DND-41 (cell line): ENCODE measurements at regions not wholly inside any gene's neighbourhood (a gene's known extent, or its start where the extent isn't known, plus 50 kb on each side); places are given as distances from the start of the nearest gene placed in this dataset.

Experiments
- ATAC-seq: fragments of 200-7000 bp; cut with Tn5 transposase; 3 replicates; pipeline ENCODE4 v1.9.1; 2021; ENCODE audit warnings: low read depth; ENCODE audit not compliant: insufficient read depth
- DNase-seq: peaks from one replicate; pipeline ENCODE4 v3.0.0-alpha.2; 2020
- H2AFZ ChIP-seq: 2 replicates; pipeline ENCODE4 v1.6.0; 2012; ENCODE audit warnings: low read depth, low read length
- H3K27ac ChIP-seq: 2 replicates; pipeline ENCODE4 v1.5.1; 2012; ENCODE audit warnings: low read length, inconsistent platforms
- H3K27me3 ChIP-seq: fragments of 200-600 bp; sonication (generic); 2 replicates; pipeline ENCODE4 v1.6.0; 2012; ENCODE audit warnings: low read length, mild to moderate bottlenecking, inconsistent platforms; ENCODE audit not compliant: insufficient read depth, poor library complexity
- H3K36me3 ChIP-seq: 2 replicates; pipeline ENCODE4 v1.5.1; 2012; ENCODE audit warnings: low read length, inconsistent platforms; ENCODE audit not compliant: insufficient read depth
- H3K4me1 ChIP-seq: 2 replicates; pipeline ENCODE4 v1.5.1; 2012; ENCODE audit warnings: mild to moderate bottlenecking, low read length; ENCODE audit not compliant: insufficient read depth
- H3K4me2 ChIP-seq: 2 replicates; pipeline ENCODE4 v1.6.0; 2012; ENCODE audit warnings: mild to moderate bottlenecking, moderate library complexity, low read length, inconsistent platforms; ENCODE audit not compliant: insufficient read depth
- H3K4me3 ChIP-seq, 2 experiments: fragments of 200-600 bp in 1 of 2; shearing (Covaris generic) in 1 of 2; 2 replicates each; pipeline ENCODE4 v1.5.1; 2012 to 2016; ENCODE audit warnings: inconsistent platforms in 2 of 2, low read length in 2 of 2, mild to moderate bottlenecking in 2 of 2, low read depth in 1 of 2, moderate library complexity in 1 of 2
- H3K79me2 ChIP-seq: 2 replicates; pipeline ENCODE4 v1.6.0; 2012; ENCODE audit warnings: low read length, inconsistent platforms; ENCODE audit not compliant: insufficient read depth
- H3K9ac ChIP-seq: 2 replicates; pipeline ENCODE4 v1.6.0; 2012; ENCODE audit warnings: low read depth, mild to moderate bottlenecking, inconsistent platforms, low read length, moderate library complexity
- H3K9me3 ChIP-seq: 2 replicates; pipeline ENCODE4 v1.5.1; 2012; ENCODE audit warnings: low read length, moderate library complexity, mild to moderate bottlenecking, inconsistent platforms; ENCODE audit not compliant: insufficient read depth, severe bottlenecking
- H4K20me1 ChIP-seq: 2 replicates; pipeline ENCODE4 v1.6.0; 2012; ENCODE audit warnings: low read length; ENCODE audit not compliant: insufficient read depth
- CTCF ChIP-seq: IDR thresholded peaks from 2 replicates; pipeline ENCODE4 v1.5.1; 2012; ENCODE audit warnings: borderline replicate concordance, low read length, moderate library complexity, mild to moderate bottlenecking; ENCODE audit not compliant: poor library complexity, severe bottlenecking; ENCODE audit errors: extremely low read depth
- EZH2 ChIP-seq: IDR thresholded peaks from 3 replicates; pipeline ENCODE4 v1.6.1; 2012; ENCODE audit warnings: borderline replicate concordance, low read depth, mild to moderate bottlenecking, moderate library complexity, low read length, inconsistent platforms; ENCODE audit not compliant: severe bottlenecking

GRCh38 chr5:174192901-174193300 is 147.4 kb downstream of the NSG2 start:
- Histone ChIP-seq H3K79me2 (no peaks in the 10 kb centered on the region), H3K4me1 (no peaks in the 10 kb centered on the region), H4K20me1 (no peaks in the 10 kb centered on the region), H3K27ac (no peak overlapping the region), H3K9ac (no peak overlapping the region), H3K4me2 (no peak overlapping the region), H2AFZ (no peak overlapping the region), H3K36me3 (no peaks in the 10 kb centered on the region), H3K4me3 (no peak overlapping the region), H3K27me3 (peaks cover 12% of the 10 kb centered on the region), H3K9me3 (no peaks in the 10 kb centered on the region)
- ATAC-seq = no peak
- DNase-seq = no peak
- no peak for TF ChIP-seq EZH2
- TF ChIP-seq CTCF = no peak

GRCh38 chr5:174195517-174195916 is 150.0 kb downstream of the NSG2 start:
- Histone ChIP-seq H3K79me2 (no peaks in the 10 kb centered on the region), H3K4me1 (no peaks in the 10 kb centered on the region), H3K9me3 (no peaks in the 10 kb centered on the region), H3K36me3 (no peaks in the 10 kb centered on the region), H2AFZ (no peak overlapping the region), H3K27ac (no peak overlapping the region), H3K9ac (no peak overlapping the region), H3K27me3 (no peaks in the 10 kb centered on the region), H4K20me1 (no peaks in the 10 kb centered on the region), H3K4me2 (no peak overlapping the region), H3K4me3 (no peak overlapping the region)
- ATAC-seq (no peak), DNase-seq (no peak)
- TF ChIP-seq CTCF (no peak), EZH2 (no peak)

- DNase-seq (no peak), ATAC-seq (no peak)
- Histone ChIP-seq H4K20me1 (no peaks in the 10 kb centered on the region), H3K9me3 (no peaks in the 10 kb centered on the region), H3K9ac (no peak overlapping the region), H3K4me2 (no peak overlapping the region), H3K4me3 (no peak overlapping the region), H3K36me3 (no peaks in the 10 kb centered on the region), H3K79me2 (no peaks in the 10 kb centered on the region), H2AFZ (no peak overlapping the region), H3K27ac (no peak overlapping the region), H3K27me3 (no peaks in the 10 kb centered on the region), H3K4me1 (no peaks in the 10 kb centered on the region)
- no peak for TF ChIP-seq EZH2
- TF ChIP-seq CTCF = no peak
Measured at GRCh38 chr5:174197929-174198328, 152.4 kb downstream of the NSG2 start.

DNA sequence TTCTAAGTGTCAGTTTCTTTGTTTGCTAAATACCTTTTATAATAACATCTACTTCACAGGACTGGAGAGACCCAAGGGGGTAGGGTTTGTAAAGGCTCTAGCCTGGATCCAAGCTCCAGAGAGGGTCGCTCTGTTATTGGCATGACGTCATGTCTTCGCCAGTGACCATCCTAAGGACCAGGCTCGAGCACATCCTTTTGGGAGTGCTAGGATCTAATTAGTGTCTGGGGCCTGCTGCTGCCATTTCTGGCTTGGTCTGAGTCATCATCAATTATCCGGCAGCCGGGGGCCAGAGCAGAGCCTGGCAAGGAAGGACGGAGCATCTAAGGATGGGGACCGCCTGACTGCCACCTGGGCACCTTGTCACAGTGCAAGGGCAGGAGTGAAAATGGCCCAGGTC is 153.0 kb downstream of the NSG2 start:
- no peaks in the 10 kb centered on the region for H3K9me3 ChIP-seq
- H3K36me3 ChIP-seq = no peaks in the 10 kb centered on the region
- no peak for DNase-seq
- no peaks in the 10 kb centered on the region for H3K4me1 ChIP-seq
- no peak for TF ChIP-seq CTCF
- TF ChIP-seq EZH2 = no peak
- no peaks in the 10 kb centered on the region for H4K20me1 ChIP-seq
- no peak overlapping the region for H3K27ac ChIP-seq
- ATAC-seq = no peak
- no peak overlapping the region for H2AFZ ChIP-seq
- H3K27me3 ChIP-seq = no peaks in the 10 kb centered on the region
- H3K4me2 ChIP-seq = no peak overlapping the region
- no peak overlapping the region for H3K9ac ChIP-seq
- H3K79me2 ChIP-seq = no peaks in the 10 kb centered on the region
- no peak overlapping the region for H3K4me3 ChIP-seq
